ENCODE measurements at regions not wholly inside any gene's neighbourhood (a gene's known extent, or its start where the extent isn't known, plus 50 kb on each side); places are given as distances from the start of the nearest gene placed in this dataset.

- TF ChIP-seq RBFOX2 (IDR thresholded peaks at IDR 0.05; ENCODE audit: low read depth, low read length) (no peak), SIN3B (IDR thresholded peaks at IDR 0.05; ENCODE audit: low read depth) (no peak), HINFP (tag; conservative IDR thresholded peaks at IDR 0.05; ENCODE audit: low read depth) (no peak), SMC3 (conservative IDR thresholded peaks at IDR 0.05; ENCODE audit: insufficient read depth, low read depth, low read length) (no peak), BCL6 (CRISPR knock-in tag; IDR thresholded peaks at IDR 0.05) (no peak), TSHZ1 (CRISPR knock-in tag; IDR thresholded peaks at IDR 0.05) (no peak), HCFC1 (IDR thresholded peaks at IDR 0.05; ENCODE audit: low read depth, low read length) (no peak), REST (IDR thresholded peaks at IDR 0.05; ENCODE audit: borderline replicate concordance) (no peak), REST (CRISPR knock-in tag; IDR thresholded peaks at IDR 0.05; ENCODE audit: low read depth) (no peak)
Observed at GRCh38 chr11:97995874-97996273, 1024.9 kb upstream of the CNTN5 start.

Measured in K562 (cell line).